Thyroid gland (tissue), 4 donors: ENCODE measurements at regions not wholly inside any gene's neighbourhood (a gene's known extent, or its start where the extent isn't known, plus 50 kb on each side); places are given as distances from the start of the nearest gene placed in this dataset.

Source experiments
- CTCF ChIP-seq, 6 experiments: fragments of 200-600 bp in 3 of 6; fragments of 450-650 bp in 3 of 6; sonication (generic) in 3 of 6; IDR thresholded peaks; one replicate each; pipeline ENCODE4 v1.5.1; 2016 to 2019; ENCODE audit warnings: antibody characterized with exemption in 6 of 6, mild to moderate bottlenecking in 2 of 6, inconsistent platforms in 1 of 6, moderate library complexity in 1 of 6
- POLR2A ChIP-seq, 2 donors: fragments of 450-650 bp; IDR thresholded peaks; one replicate each; pipeline ENCODE4 v1.6.1; 2017; ENCODE audit warnings: antibody characterized with exemption in 2 of 2, mild to moderate bottlenecking in 2 of 2, moderate library complexity in 1 of 2

GRCh38 chr9:38335686-38336085 lies 56.8 kb upstream of the ALDH1B1 start:
- no peak for TF ChIP-seq CTCF (IDR thresholded peaks at IDR 0.05)
- TF ChIP-seq POLR2A (IDR thresholded peaks at IDR 0.05): no peak
